ENCODE measurements at regions not wholly inside any gene's neighbourhood (a gene's known extent, or its start where the extent isn't known, plus 50 kb on each side); places are given as distances from the start of the nearest gene placed in this dataset.
"Not testable (repeated sequence)": the region's sequence is repeated elsewhere in the genome, so short reads cannot be mapped to it uniquely, and the experiment has no call there.

DNA sequence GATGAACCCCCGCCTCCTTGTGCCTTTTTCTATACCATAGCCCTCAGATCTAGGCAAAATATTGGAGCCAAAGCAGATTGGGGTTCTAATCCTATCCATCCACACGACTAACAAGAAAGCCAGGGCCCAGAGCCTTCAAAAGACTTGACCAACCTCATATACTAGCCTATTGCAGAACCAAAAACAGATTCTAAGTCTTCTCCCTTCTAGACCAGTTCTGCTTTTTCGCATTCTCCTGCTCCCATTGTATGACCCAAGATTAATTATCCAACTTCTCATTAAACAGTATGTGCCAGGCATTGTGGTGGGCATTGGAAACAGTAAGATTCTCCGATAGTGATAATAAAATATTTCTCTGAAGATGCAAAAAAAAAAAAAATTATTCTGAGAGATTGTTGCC is 113.7 kb upstream of the JARID2 start:
- no peak for DNase-seq

DNA sequence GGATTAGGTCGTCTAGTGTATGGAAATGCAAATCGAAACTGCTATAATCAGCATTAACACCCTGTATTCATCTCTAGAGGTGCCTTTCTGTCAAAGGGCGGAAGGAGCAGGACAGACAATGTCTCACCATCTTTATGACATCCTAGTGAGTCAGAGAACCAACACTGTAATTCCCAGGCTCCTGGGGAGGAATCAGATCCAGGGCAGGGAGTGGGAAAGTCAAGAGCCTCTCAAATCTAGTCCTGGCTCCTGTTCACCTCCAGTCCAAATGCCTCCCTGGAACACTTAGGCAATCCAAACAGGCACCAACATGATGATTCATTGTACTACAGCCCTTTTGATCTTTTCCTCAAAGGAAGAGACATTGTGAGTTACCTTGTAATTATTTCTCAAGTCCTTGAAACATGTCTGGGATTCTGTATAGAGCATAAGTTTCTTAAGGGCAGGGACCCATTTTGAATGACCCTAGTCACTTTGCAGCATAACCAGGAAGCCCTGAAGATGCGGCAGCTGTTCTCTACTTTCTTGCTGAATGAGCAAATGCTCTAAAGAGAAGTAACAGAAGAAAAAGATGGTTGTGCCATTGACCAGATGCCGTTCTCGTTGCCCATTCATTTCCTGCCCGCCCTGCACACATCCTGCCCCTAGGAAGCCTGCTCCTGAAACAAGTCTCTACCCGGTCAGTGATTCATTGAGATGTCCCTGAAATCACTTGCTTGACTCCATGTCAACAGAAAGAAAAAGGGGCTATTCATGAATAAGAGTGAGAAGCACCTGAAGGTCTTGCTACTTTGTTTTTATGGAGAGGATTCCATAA is 112.8 kb upstream of the JARID2 start:
- DNase-seq: no peak

DNA sequence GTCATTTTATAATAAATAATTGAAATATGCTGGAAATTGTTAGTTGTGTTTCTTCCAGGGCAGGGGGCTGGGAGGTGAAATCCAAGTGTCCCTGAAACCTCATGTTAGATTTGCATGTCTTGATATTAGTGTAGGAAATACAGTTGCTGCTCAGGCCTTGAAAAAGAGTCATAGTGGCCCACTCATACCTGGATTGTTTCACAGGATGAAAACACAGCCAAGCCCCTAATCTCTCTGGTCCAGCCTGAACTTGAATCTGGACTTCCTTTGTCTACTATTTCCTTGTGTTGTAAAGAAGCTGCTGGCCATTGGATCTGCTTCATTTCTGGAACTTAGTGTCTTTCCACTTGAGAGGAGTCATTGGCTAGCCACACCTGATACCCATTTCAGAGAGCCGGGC is 108.8 kb upstream of the JARID2 start:
- no peak for DNase-seq

DNA sequence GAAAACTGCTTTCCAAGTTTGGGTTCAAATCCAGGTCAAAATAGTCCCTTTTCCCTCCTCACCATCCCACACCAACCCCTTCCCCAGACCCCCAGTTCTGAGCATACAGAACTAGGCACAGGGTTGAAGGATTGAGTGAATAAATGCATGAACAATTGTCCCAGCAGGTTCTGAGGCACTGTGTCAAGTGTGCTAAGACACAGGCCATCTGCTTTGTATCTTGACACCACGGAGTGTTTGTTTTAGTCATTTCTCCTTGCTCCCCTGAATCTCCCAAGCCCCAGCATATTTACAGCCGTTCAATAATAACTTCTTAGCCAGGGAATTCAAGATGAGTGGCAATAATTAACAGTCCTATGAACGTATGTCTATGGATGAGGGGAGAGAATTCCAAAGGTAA is 102.8 kb upstream of the JARID2 start:
- DNase-seq: no peak

DNA sequence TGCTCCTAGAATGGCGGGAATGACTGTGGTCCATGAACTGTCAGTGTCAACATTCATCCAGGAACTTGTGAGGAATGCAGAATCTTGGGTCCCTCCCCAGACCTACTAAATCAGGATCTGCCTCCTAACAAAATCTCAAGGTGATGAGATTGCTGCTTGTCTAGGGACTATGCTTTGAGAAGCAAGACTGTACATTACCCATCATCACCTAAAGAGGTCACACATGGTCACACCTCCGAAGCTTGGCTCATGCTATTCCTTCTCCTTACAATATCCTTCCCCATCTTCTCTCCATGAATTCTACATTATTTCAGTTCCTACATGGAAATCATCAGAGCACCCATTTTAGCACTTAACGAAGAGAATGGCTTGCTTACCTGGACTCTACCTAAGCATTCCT is 102.3 kb upstream of the JARID2 start:
- DNase-seq: no peak

DNA sequence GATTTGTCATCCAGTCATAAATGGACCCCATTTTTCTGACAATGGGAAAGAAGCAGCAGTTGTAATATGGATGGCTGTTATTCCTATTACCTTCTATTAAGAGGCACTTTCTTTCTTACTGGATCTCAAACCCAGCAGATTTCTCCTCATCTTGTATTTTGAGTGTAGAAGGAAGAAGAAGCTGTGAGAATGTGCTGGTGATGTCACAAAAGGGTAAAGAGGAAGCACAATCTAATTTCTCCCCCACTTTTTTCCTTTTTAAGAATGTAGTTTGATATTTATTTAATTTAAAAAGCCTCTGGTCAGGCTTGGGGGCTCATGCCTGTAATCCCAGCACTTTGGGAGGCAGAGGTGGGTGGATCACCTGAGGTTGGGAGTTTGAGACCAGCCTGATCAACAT is 100.0 kb upstream of the JARID2 start:
- no peak for DNase-seq

DNA sequence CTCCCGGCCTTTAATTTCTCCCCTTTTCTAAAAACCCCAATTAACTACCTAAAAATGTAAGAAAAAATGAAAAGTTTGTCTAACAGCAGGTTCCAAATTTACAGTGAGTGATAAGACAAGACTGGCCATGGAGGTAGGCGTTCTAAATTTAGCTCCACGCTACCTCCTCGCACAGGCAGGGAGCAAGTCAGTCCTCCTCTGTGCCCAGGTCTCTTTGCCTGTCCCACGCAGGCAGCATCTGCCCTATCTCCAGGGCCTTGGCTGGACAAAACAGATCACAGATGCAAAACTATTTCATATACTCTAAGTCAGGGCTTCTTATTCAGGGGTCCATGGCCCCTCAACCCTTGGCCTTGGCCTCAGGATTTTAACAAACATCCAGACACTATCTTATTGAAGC is 98.0 kb upstream of the JARID2 start:
- no peak for DNase-seq

DNA sequence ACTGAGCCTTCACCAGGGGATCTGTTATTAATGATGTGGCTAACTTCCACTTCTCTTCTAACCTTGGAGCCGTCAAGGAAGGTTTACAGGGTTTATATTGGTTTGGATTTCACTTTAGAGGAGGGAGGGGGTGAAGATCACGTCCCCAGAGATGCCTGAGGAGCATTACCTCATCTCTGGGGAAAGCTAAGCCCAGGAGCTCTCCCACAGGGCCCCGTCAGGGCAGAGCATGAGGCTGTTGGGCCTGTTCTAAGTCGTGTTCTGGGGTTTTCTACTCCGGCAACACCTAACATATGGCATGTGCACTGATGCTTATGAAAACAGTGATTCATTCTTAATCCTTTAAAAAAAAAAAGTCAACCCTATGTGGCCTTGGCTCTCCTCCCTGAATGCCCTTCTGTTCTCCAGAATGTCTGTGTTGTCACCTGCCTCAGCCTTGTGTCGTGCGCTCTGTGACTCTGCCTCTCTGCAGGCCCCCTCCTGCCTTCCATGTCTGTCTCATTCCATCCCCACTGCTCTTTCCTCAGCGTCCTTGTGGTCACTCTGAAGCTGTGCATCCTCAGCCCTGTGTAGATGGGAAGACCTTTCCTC is 97.4 kb upstream of the JARID2 start:
- DNase-seq: no peak

DNA sequence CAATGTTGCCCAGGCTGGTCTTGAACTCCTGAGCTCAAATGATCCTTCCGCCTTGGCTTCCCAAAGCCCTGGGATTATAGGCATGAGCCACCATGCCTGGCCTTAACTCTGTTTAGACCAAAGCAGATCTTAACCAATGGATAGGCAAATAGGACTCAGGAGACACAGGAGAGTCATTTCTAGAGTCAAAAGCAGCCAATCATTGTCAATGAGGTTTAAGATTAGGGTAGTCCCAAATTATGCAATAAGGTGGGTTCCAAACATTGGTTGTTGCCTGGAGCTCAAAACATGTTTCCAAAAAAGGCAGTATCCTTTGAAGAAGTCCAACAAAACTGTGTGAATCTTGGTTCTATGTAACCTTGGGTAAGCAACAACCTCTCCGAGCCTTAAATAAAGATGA is 95.7 kb upstream of the JARID2 start:
- no peak for DNase-seq

DNA sequence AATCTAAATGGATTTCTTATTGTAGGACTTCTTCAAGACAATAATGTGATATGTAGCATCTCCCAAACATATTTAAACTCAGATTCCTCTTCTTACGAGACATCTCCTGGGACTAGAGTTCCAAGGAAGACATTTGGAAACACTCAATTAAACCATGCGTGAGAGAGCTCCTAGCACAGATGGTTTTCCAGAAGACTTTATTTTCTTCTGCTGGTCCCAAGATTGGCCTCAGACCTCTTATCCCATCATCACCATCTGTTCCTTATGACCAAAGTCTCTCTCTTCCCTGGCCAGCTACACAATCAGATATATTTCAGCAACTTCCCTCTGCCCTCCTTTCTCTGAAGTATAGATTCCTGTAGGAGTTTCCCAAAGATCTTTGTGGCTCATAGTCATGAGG is 93.2 kb upstream of the JARID2 start:
- DNase-seq: no peak

DNA sequence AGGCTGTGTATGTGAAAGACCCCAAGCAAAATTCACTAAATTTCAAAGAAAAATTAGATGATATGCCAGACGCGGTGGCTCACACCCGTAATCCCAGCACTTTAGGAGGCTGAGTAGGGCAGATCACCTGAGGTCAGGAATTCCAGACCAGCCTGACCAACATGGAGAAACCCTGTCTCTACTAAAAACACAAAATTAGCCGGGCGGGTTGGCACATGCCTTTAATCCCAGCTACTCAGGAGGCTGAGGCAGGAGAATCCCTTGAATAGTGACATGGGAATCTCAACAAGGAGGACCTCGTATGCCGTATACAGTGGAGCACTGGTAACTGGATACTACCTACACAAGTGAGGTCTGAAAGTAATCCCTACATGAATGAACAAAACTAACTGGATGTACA is 92.7 kb upstream of the JARID2 start:
- DNase-seq: no peak

DNA sequence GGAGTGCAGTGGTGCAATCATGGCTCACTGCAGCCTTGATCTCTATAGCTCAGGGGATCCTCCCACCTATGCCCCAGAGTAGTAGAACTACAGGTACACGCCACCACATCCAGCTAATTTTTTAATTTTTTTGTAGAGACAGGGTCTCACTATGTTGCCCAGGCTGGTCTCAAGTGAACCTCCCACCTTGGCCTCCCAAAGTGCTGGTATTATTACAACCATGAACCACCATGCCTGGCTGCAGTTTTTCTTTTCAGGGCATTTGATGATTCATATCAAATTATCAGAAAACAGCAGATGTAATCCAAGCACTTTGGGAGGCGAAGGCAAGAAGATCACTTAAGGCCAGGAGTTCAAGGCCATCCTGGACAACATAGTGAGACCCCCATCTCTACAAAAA is 88.4 kb upstream of the JARID2 start:
- DNase-seq: no peak

DNA sequence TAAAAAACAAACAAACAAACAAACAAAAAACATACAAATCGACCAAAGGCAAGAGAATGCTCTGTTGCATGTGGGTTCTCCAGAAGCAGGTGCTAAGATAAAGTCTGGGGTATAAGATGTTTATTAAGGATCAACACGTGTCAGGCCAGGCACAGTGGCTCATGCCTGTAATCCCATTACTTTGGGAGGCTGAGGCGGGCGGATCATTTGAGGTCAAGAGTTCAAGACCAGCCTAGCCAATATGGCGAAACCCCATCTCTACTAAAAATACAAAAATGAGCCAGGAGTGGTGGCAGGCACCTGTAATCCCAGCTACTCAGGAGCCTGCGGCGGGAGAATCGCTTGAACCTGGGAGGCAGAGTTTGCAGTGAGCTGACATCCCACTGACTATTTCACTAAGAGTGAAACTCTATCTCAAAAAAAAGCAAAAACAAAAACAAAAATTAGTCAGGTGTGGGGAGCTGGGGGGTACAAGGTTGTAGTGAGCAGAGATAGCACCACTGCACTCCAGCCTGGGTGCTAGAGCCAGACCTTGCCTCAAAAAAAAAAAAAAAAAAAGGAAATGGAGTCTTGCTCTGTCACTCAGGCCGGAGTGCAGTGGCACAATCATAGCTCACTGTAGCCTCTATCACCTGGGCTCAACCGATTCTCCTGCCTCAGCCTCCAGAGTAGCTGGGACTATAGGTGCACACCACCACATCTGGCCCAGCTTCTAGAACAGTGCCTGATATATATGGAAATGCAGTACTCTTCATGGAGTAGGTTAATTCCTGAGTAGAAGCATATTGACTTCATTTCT is 86.8 kb upstream of the JARID2 start:
- no peak for DNase-seq

DNA sequence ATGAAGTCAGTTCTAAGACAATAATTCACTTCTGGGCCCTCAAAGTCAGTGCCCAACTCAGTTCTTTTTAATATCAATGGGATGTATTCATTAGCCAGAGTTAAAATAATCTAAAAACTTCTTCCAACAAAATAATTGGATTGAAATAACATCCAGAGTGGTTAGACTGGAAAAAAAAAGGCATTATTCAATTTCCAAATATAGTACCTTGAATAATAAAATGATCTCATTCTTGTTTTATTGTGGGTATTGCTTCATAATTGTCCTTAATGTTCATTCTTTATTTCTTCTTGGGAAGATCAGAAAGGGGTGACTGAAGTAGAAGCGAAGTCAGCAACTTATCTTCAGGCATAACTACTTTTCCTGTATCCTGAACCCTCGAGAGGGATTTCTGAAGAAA is 85.1 kb upstream of the JARID2 start:
- no peak for DNase-seq

DNA sequence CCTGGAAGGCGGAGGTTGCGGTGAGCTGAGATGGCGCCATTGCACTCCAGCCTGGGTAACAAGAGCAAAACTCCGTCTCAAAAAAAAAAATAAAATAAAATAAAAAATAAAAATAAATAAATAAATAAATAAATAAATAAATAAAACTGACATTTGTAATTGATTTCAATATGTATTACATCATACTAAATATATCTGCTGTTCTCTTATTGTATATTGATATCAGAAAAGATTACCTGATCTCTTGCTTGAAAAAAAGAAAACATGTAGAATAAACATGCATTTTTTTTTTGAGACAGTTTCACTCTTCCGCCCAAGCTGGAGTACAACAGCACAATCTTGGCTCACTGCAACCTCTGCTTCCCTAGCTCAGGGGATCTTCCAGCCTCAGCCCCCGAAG is 81.0 kb upstream of the JARID2 start:
- DNase-seq: not testable (repeated sequence)

DNA sequence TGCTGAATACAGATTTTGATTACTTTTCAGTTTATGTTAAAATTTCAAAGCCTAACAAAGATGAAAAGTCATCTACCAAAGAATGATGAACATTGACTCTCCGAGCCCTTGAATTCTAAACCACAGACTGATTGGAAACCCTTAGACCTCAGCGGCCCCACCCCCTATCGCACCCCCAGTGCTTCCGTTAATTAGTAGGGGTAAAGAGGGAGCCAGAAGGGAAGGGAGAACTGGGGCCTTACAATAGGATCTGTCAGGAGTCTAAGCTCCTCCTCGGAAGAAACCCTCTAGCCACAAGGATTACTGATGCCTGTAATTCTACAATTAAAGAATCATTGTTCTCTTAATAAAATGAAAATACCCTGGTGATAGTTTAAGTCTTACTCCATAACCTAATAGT is 79.7 kb upstream of the JARID2 start:
- no peak for DNase-seq

DNA sequence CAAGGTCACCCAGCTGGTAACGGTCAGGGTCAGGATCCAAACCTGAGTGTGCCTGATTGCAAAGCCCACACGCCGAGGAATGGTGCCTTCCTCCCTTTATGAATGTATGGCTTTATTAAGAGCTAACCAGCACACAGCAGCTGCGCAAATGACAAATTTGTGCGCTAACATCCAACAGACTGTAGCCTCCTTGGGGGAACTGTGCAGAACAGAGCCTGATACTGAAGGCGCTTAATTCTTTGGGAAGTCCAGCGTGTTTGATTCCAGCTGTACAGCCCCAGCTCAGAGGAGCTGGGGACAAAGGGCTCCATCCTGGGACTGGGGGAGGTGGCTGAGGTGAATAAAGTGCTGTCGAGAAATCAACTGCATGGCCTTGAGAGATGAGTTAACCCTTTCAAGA is 75.7 kb upstream of the JARID2 start:
- DNase-seq: no peak

DNA sequence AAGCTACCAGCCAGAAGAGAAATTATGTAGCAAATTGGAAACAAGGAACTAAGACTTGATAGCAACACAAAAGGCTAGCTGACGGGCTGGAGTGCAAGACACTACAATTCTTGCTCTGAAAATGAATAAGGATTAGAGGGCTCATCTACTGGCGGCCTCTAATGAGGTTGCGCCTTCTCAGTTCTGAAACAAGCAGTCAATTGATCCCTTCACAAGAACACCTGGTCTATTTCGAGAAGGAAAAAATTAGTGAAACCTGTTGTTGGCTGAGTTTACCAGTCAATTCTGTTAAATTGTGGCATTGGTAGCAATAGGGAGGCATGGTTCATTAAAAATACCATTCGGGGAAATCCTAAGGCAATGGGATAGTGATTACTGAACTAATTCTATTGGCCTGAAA is 74.8 kb upstream of the JARID2 start:
- DNase-seq: no peak

DNA sequence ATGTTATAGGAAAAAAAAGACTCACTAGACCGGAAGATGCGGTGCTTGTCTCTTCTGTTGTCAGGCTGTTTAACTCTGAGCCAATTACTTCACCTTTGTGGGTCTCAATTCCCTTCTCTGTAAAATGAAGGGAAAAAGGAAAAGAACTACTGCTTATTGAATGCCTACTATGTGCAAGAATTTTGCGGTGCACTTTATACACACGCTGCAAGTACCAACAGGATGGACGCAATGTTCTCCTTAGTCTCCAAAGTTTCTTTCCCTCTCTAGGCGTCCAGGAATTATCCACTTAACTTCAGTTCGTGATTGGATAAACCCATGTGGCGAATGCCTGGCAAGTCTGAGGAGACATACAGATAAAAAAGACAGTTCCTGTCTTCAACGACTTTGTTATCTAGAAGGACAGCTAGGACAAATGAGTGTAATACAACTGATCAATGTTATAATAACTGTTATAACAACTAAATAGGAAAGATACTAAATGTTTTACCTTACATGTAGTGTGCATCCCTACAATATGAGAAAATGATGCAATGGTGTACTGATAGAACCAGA is 69.0 kb upstream of the JARID2 start:
- no peak for DNase-seq

DNA sequence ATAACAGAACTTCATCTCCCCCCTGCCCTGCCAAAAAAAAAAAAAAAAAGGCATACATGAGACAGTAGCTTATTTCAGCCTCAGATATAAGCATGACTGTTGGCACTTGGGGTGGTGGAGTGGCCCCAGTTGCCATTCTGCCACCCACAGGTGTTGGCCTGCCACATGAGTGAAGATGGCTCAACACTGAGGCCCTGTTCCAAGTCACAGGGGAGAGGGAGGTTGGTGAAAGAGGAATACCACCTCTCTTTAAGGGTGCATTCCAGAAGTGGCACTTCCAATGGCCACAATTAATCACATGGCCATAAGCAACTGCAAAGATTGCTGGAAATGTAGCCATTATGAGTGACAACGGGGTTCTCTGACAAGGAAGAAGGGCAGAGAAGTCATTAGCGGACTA is 61.9 kb upstream of the JARID2 start:
- DNase-seq: no peak

DNA sequence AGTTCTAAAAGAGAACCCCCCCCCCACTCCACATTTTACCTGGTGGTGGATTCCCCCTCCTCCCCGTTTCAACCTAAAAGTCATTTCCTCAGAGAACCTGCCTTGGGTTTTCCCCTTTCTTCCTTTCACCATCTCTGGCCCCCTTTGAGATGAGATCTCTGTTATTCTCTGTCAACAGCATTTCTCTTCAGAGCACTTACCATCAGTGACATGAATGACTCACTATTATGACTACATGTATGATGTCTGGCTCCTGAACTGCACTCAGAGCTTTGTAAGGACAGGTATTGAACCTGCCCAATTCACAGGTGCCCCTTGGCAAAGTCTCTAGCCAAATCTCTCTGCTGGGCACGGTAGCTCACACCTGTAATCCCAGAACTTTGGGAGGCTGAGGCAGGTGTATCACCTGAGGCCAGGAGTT is 61.4 kb upstream of the JARID2 start:
- DNase-seq: no peak

DNA sequence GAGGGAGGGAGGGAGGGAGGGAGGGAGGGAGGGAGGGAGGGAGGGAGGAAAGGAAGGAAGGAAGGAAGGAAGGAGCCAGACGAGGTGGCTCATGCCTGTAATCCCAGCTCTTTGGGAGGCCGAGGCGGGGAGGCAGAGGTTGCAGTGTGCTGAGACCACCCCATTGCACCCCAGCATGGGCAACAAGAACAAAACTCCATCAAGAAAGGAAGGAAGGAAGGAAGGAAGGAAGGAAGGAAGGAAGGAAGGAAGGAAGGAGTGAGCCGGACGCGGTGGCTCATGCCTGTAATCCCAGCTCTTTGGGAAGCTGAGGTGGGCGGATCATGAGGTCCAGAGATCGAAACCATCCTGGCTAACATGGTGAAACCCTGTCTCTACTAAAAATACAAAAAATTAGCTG is 60.8 kb upstream of the JARID2 start:
- DNase-seq: not testable (repeated sequence)

DNA sequence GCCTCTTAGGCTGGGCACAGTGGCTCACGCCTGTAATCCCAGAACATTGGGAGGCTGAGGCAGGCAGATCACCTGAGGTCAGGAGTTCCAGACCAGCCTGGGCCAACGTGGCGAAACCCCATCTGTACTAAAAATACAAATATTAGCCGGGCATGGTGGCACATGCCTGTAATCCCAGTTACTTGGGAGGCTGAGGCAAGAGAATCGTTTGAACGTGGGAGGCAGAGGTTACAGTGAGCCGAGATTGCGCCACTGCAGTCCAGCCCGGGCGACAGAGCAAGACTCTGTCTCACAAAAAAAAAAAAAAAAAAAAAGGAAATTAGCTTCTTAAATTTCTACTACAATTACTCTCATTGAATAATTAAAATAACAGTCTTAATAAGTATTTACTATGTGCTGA is 52.4 kb upstream of the JARID2 start:
- not testable (repeated sequence) for DNase-seq

DNA sequence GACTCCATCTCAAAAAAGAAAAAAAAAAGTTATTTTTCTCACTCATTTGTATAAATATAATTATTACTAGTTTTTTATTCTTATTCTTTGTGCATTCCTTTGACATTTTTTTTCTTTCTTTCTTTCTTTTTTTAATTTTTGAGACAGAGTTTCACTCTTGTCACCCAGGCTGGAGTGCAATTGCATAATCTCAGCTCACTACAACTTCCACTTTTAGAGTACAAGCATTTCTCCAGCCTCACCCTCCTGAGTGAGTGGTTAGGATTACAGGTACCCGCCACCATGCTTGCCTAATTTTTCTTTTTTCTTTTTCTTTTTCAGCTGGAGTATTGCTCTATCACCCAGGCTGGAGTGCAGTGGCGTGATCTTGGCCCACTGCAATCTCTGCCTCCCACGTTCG is 51.4 kb upstream of the JARID2 start:
- DNase-seq: no peak
